Osteoblast (primary cell): ENCODE measurements at regions not wholly inside any gene's neighbourhood (a gene's known extent, or its start where the extent isn't known, plus 50 kb on each side); places are given as distances from the start of the nearest gene placed in this dataset.

Experiments used
- DNase-seq: peaks from one replicate; pipeline ENCODE4 v3.0.0; 2011; ENCODE audit warnings: low spot score, mixed read lengths; ENCODE audit not compliant: insufficient read length; ENCODE audit errors: missing footprints
- H2AFZ ChIP-seq: 2 replicates; pipeline ENCODE4 v1.6.0; 2011; ENCODE audit warnings: mild to moderate bottlenecking, low read length
- H3K27ac ChIP-seq: 2 replicates; pipeline ENCODE4 v1.5.1; 2011; ENCODE audit warnings: mild to moderate bottlenecking, low read depth, low read length, moderate library complexity
- H3K27me3 ChIP-seq: 2 replicates; pipeline ENCODE4 v1.6.0; 2012; ENCODE audit warnings: mild to moderate bottlenecking, control low read depth, inconsistent platforms, low read length, moderate library complexity; ENCODE audit not compliant: insufficient read depth
- H3K36me3 ChIP-seq: 2 replicates; pipeline ENCODE4 v1.5.1; 2011; ENCODE audit warnings: mild to moderate bottlenecking, low read length, control low read depth, moderate library complexity; ENCODE audit not compliant: insufficient read depth
- H3K4me1 ChIP-seq: 2 replicates; pipeline ENCODE4 v1.5.1; 2011; ENCODE audit warnings: mild to moderate bottlenecking, low read length, control low read depth, moderate library complexity; ENCODE audit not compliant: insufficient read depth
- H3K4me2 ChIP-seq: 2 replicates; pipeline ENCODE4 v1.6.0; 2011; ENCODE audit warnings: mild to moderate bottlenecking, low read length; ENCODE audit not compliant: insufficient read depth
- H3K4me3 ChIP-seq: fragments of 200-600 bp; sonication (generic); 3 replicates; pipeline ENCODE4 v1.5.1; 2012; ENCODE audit warnings: mild to moderate bottlenecking, low read length, inconsistent platforms; ENCODE audit not compliant: insufficient read depth
- H3K79me2 ChIP-seq: 2 replicates; pipeline ENCODE4 v1.6.0; 2012; ENCODE audit warnings: mild to moderate bottlenecking, low read length, control low read depth, inconsistent platforms; ENCODE audit not compliant: insufficient read depth
- H3K9me3 ChIP-seq: 2 replicates; pipeline ENCODE4 v1.5.1; 2011; ENCODE audit warnings: low read depth, low read length, control low read depth
- H4K20me1 ChIP-seq: 2 replicates; pipeline ENCODE4 v1.6.0; 2012; ENCODE audit warnings: mild to moderate bottlenecking, low read length, control low read depth; ENCODE audit not compliant: insufficient read depth
- CTCF ChIP-seq: IDR thresholded peaks from 2 replicates; pipeline ENCODE4 v1.5.1; 2011; ENCODE audit warnings: mild to moderate bottlenecking, low read depth, low read length, moderate library complexity; ENCODE audit errors: extremely low read depth

- Histone ChIP-seq H3K4me3 (no peak overlapping the region), H2AFZ (no peak overlapping the region), H3K4me1 (peaks cover 11% of the 10 kb centered on the region), H4K20me1 (no peaks in the 10 kb centered on the region), H3K79me2 (no peaks in the 10 kb centered on the region), H3K27ac (no peak overlapping the region), H3K36me3 (no peaks in the 10 kb centered on the region), H3K9me3 (no peaks in the 10 kb centered on the region), H3K4me2 (no peak overlapping the region), H3K27me3 (no peaks in the 10 kb centered on the region)
- TF ChIP-seq CTCF, result no peak
- DNase-seq, result no peak
These were observed 117.3 kb upstream of the TNC start for GRCh38 chr9:115235221-115235620.

- Histone ChIP-seq H3K4me1 (peaks cover 11% of the 10 kb centered on the region), H3K27me3 (no peaks in the 10 kb centered on the region), H4K20me1 (no peaks in the 10 kb centered on the region), H3K79me2 (no peaks in the 10 kb centered on the region), H3K9me3 (no peaks in the 10 kb centered on the region), H3K4me3 (no peak overlapping the region), H3K27ac (no peak overlapping the region), H2AFZ (no peak overlapping the region), H3K4me2 (no peak overlapping the region), H3K36me3 (no peaks in the 10 kb centered on the region)
- no peak for TF ChIP-seq CTCF
- DNase-seq, result no peak
These were observed 119.5 kb upstream of the TNC start for GRCh38 chr9:115237385-115237998.

GRCh38 chr9:115240676-115241075, 122.7 kb upstream of the TNC start:
- H3K4me2 ChIP-seq, result no peak overlapping the region
- DNase-seq, result no peak
- no peaks in the 10 kb centered on the region for H3K27me3 ChIP-seq
- no peak overlapping the region for H3K27ac ChIP-seq
- no peak overlapping the region for H2AFZ ChIP-seq
- H3K4me3 ChIP-seq, result no peak overlapping the region
- no peaks in the 10 kb centered on the region for H3K36me3 ChIP-seq
- no peaks in the 10 kb centered on the region for H3K79me2 ChIP-seq
- H3K9me3 ChIP-seq, result no peaks in the 10 kb centered on the region
- no peaks in the 10 kb centered on the region for H4K20me1 ChIP-seq
- TF ChIP-seq CTCF, result no peak
- H3K4me1 ChIP-seq, result no peaks in the 10 kb centered on the region

GRCh38 chr9:115241641-115242040, 123.7 kb upstream of the TNC start:
- Histone ChIP-seq H3K4me1 (no peaks in the 10 kb centered on the region), H3K4me3 (no peak overlapping the region), H3K36me3 (no peaks in the 10 kb centered on the region), H3K9me3 (no peaks in the 10 kb centered on the region), H2AFZ (no peak overlapping the region), H3K4me2 (no peak overlapping the region), H3K27me3 (no peaks in the 10 kb centered on the region), H3K79me2 (no peaks in the 10 kb centered on the region), H3K27ac (no peak overlapping the region), H4K20me1 (no peaks in the 10 kb centered on the region)
- TF ChIP-seq CTCF, result no peak
- DNase-seq, result no peak
